GM23338 (cell line): ENCODE measurements at regions not wholly inside any gene's neighbourhood (a gene's known extent, or its start where the extent isn't known, plus 50 kb on each side); places are given as distances from the start of the nearest gene placed in this dataset.

ENCODE experiments used
- CREB1 ChIP-seq: fragments of 250-450 bp; sonication (Bioruptor Pico); IDR thresholded peaks from 2 replicates; pipeline ENCODE4 v1.5.0; 2020; ENCODE audit warnings: low read depth, mild to moderate bottlenecking, moderate library complexity
- EZH2 ChIP-seq: fragments of 200-600 bp; sonication (generic); IDR thresholded peaks from one replicate; pipeline ENCODE4 v1.8.0; 2017; ENCODE audit warnings: antibody characterized with exemption, mild to moderate bottlenecking, low read depth; ENCODE audit not compliant: unreplicated experiment
- EZH2phosphoT487 ChIP-seq: fragments of 200-600 bp; sonication (generic); IDR thresholded peaks from one replicate; pipeline ENCODE4 v1.8.1; 2018; ENCODE audit warnings: antibody characterized with exemption; ENCODE audit not compliant: unreplicated experiment
- JUNB ChIP-seq: IDR thresholded peaks from one replicate; pipeline ENCODE4 v1.6.1; 2016; ENCODE audit warnings: antibody characterized with exemption; ENCODE audit not compliant: unreplicated experiment
- NANOG ChIP-seq: IDR thresholded peaks from 2 replicates; pipeline ENCODE4 v1.6.1; 2016; ENCODE audit warnings: antibody characterized with exemption, borderline replicate concordance
- POLR2AphosphoS5 ChIP-seq: IDR thresholded peaks from 2 replicates; pipeline ENCODE4 v1.6.1; 2016; ENCODE audit warnings: antibody characterized with exemption, low read depth
- ZNF114 ChIP-seq: fragments of 250-450 bp; sonication (Bioruptor Pico); IDR thresholded peaks from 2 replicates; pipeline ENCODE4 v1.5.0; 2020; ENCODE audit warnings: mild to moderate bottlenecking, moderate library complexity
- ZNF331 ChIP-seq: fragments of 250-450 bp; sonication (Bioruptor Pico); IDR thresholded peaks from 2 replicates; pipeline ENCODE4 v1.5.0; 2020; ENCODE audit warnings: low read depth, mild to moderate bottlenecking, moderate library complexity
- TF ChIP-seq, protein P1 (sequence below), 2 experiments: fragments of 200-600 bp in 1 of 2; sonication (generic) in 1 of 2; conservative IDR thresholded peaks; 2 replicates each; pipeline versions ENCODE4 v1.5.1 to v1.6.1; 2016 to 2017; ENCODE audit warnings: antibody characterized with exemption in 2 of 2, low read depth in 2 of 2, mild to moderate bottlenecking in 2 of 2, moderate library complexity in 1 of 2
- TF ChIP-seq, protein P2 (sequence below): IDR thresholded peaks from one replicate; pipeline ENCODE4 v1.6.1; 2018; ENCODE audit warnings: antibody characterized with exemption; ENCODE audit not compliant: unreplicated experiment
- TF ChIP-seq, protein P3 (sequence below): IDR thresholded peaks from 2 replicates; pipeline ENCODE4 v1.6.1; 2016; ENCODE audit warnings: antibody characterized with exemption
- TF ChIP-seq, protein P4 (sequence below): fragments of 250-450 bp; sonication (Bioruptor Pico); IDR thresholded peaks from 2 replicates; pipeline ENCODE4 v1.5.0; 2020; ENCODE audit warnings: mild to moderate bottlenecking, moderate library complexity

DNA sequence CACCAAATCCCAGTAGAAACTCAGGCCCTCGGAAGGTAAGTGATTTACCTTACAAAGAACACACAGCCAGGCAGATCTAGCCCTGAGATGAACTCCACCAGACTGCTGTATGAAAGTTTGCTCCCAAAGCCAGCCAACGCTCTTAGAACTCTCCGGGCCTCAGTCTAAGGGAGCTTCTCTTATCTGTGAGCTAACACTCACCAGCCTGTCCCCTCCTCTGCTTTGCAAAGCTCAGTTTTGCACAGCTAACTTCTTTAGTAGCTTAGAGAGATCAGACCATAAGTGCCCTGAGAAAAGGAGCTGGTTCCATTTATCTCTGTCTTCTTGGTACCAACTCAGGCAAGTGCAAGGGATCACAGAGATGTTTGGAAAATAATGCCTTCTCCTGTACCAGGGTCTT is 195.8 kb upstream of the JUN start:
- TF ChIP-seq, protein P1, sequence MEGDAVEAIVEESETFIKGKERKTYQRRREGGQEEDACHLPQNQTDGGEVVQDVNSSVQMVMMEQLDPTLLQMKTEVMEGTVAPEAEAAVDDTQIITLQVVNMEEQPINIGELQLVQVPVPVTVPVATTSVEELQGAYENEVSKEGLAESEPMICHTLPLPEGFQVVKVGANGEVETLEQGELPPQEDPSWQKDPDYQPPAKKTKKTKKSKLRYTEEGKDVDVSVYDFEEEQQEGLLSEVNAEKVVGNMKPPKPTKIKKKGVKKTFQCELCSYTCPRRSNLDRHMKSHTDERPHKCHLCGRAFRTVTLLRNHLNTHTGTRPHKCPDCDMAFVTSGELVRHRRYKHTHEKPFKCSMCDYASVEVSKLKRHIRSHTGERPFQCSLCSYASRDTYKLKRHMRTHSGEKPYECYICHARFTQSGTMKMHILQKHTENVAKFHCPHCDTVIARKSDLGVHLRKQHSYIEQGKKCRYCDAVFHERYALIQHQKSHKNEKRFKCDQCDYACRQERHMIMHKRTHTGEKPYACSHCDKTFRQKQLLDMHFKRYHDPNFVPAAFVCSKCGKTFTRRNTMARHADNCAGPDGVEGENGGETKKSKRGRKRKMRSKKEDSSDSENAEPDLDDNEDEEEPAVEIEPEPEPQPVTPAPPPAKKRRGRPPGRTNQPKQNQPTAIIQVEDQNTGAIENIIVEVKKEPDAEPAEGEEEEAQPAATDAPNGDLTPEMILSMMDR (conservative IDR thresholded peaks at IDR 0.05; ENCODE audit: low read depth in 2 of 2) = no peak
- TF ChIP-seq JUNB = no peak
- TF ChIP-seq, protein P2, sequence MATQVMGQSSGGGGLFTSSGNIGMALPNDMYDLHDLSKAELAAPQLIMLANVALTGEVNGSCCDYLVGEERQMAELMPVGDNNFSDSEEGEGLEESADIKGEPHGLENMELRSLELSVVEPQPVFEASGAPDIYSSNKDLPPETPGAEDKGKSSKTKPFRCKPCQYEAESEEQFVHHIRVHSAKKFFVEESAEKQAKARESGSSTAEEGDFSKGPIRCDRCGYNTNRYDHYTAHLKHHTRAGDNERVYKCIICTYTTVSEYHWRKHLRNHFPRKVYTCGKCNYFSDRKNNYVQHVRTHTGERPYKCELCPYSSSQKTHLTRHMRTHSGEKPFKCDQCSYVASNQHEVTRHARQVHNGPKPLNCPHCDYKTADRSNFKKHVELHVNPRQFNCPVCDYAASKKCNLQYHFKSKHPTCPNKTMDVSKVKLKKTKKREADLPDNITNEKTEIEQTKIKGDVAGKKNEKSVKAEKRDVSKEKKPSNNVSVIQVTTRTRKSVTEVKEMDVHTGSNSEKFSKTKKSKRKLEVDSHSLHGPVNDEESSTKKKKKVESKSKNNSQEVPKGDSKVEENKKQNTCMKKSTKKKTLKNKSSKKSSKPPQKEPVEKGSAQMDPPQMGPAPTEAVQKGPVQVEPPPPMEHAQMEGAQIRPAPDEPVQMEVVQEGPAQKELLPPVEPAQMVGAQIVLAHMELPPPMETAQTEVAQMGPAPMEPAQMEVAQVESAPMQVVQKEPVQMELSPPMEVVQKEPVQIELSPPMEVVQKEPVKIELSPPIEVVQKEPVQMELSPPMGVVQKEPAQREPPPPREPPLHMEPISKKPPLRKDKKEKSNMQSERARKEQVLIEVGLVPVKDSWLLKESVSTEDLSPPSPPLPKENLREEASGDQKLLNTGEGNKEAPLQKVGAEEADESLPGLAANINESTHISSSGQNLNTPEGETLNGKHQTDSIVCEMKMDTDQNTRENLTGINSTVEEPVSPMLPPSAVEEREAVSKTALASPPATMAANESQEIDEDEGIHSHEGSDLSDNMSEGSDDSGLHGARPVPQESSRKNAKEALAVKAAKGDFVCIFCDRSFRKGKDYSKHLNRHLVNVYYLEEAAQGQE = no peak
- no peak for TF ChIP-seq POLR2AphosphoS5
- no peak for TF ChIP-seq ZNF331 (CRISPR knock-in tag)
- TF ChIP-seq EZH2 = no peak
- no peak for TF ChIP-seq CREB1 (CRISPR knock-in tag)
- no peak for TF ChIP-seq EZH2phosphoT487
- TF ChIP-seq NANOG = no peak
- TF ChIP-seq, protein P3, sequence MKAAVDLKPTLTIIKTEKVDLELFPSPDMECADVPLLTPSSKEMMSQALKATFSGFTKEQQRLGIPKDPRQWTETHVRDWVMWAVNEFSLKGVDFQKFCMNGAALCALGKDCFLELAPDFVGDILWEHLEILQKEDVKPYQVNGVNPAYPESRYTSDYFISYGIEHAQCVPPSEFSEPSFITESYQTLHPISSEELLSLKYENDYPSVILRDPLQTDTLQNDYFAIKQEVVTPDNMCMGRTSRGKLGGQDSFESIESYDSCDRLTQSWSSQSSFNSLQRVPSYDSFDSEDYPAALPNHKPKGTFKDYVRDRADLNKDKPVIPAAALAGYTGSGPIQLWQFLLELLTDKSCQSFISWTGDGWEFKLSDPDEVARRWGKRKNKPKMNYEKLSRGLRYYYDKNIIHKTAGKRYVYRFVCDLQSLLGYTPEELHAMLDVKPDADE = no peak
- TF ChIP-seq, protein P4, sequence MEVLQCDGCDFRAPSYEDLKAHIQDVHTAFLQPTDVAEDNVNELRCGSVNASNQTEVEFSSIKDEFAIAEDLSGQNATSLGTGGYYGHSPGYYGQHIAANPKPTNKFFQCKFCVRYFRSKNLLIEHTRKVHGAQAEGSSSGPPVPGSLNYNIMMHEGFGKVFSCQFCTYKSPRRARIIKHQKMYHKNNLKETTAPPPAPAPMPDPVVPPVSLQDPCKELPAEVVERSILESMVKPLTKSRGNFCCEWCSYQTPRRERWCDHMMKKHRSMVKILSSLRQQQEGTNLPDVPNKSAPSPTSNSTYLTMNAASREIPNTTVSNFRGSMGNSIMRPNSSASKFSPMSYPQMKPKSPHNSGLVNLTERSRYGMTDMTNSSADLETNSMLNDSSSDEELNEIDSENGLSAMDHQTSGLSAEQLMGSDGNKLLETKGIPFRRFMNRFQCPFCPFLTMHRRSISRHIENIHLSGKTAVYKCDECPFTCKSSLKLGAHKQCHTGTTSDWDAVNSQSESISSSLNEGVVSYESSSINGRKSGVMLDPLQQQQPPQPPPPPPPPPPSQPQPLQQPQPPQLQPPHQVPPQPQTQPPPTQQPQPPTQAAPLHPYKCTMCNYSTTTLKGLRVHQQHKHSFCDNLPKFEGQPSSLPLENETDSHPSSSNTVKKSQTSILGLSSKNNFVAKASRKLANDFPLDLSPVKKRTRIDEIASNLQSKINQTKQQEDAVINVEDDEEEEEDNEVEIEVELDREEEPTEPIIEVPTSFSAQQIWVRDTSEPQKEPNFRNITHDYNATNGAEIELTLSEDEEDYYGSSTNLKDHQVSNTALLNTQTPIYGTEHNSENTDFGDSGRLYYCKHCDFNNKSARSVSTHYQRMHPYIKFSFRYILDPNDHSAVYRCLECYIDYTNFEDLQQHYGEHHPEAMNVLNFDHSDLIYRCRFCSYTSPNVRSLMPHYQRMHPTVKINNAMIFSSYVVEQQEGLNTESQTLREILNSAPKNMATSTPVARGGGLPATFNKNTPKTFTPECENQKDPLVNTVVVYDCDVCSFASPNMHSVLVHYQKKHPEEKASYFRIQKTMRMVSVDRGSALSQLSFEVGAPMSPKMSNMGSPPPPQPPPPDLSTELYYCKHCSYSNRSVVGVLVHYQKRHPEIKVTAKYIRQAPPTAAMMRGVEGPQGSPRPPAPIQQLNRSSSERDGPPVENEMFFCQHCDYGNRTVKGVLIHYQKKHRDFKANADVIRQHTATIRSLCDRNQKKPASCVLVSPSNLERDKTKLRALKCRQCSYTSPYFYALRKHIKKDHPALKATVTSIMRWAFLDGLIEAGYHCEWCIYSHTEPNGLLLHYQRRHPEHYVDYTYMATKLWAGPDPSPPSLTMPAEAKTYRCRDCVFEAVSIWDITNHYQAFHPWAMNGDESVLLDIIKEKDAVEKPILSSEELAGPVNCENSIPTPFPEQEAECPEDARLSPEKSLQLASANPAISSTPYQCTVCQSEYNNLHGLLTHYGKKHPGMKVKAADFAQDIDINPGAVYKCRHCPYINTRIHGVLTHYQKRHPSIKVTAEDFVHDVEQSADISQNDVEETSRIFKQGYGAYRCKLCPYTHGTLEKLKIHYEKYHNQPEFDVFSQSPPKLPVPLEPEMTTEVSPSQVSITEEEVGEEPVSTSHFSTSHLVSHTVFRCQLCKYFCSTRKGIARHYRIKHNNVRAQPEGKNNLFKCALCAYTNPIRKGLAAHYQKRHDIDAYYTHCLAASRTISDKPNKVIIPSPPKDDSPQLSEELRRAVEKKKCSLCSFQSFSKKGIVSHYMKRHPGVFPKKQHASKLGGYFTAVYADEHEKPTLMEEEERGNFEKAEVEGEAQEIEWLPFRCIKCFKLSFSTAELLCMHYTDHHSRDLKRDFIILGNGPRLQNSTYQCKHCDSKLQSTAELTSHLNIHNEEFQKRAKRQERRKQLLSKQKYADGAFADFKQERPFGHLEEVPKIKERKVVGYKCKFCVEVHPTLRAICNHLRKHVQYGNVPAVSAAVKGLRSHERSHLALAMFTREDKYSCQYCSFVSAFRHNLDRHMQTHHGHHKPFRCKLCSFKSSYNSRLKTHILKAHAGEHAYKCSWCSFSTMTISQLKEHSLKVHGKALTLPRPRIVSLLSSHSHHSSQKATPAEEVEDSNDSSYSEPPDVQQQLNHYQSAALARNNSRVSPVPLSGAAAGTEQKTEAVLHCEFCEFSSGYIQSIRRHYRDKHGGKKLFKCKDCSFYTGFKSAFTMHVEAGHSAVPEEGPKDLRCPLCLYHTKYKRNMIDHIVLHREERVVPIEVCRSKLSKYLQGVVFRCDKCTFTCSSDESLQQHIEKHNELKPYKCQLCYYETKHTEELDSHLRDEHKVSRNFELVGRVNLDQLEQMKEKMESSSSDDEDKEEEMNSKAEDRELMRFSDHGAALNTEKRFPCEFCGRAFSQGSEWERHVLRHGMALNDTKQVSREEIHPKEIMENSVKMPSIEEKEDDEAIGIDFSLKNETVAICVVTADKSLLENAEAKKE (CRISPR knock-in tag) = no peak
- TF ChIP-seq ZNF114 (CRISPR knock-in tag) = no peak
